B cell (primary cell): ENCODE measurements at regions not wholly inside any gene's neighbourhood (a gene's known extent, or its start where the extent isn't known, plus 50 kb on each side); places are given as distances from the start of the nearest gene placed in this dataset.

Experiments used
- ATAC-seq: fragments of 200-7000 bp; cut with Tn5 transposase; one replicate; pipeline ENCODE4 v1.10.0; 2021; ENCODE audit warnings: low read depth, mild to moderate bottlenecking, moderate number of reproducible peaks, moderate library complexity
- CTCF ChIA-PET: fragments of 350-600 bp; sonication (Branson Sonifier 250); formaldehyde crosslinking; loops from one replicate; lab custom pipeline; 2021; ENCODE audit warnings: antibody characterized with exemption, inconsistent platforms; lab: Charles Lee
- POLR2A ChIA-PET: fragments of 350-600 bp; sonication (Branson Sonifier 250); formaldehyde crosslinking; loops from one replicate; lab custom pipeline; 2021; ENCODE audit warnings: antibody characterized with exemption; lab: Charles Lee
- DNase-seq: peaks from one replicate; pipeline ENCODE4 v3.0.0; 2013
- H2AFZ ChIP-seq: 2 replicates; pipeline ENCODE4 v1.6.1; 2012; ENCODE audit warnings: mild to moderate bottlenecking, low read depth, low read length; ENCODE audit not compliant: insufficient read depth, poor library complexity, severe bottlenecking
- H3K27ac ChIP-seq, 2 donors: 1 replicate in 1 of 2; 2 replicates in 1 of 2; pipeline ENCODE4 v1.5.1; 2012 to 2013; ENCODE audit warnings: low read length in 2 of 2, mild to moderate bottlenecking in 2 of 2, moderate library complexity in 1 of 2
- H3K27me3 ChIP-seq, 4 experiments: fragments of 200-600 bp in 1 of 4; sonication (generic) in 1 of 4; replicated peaks in 1 of 4; 1 replicate in 2 of 4; 2 replicates in 2 of 4; pipeline versions ENCODE4 v1.6.1 to v1.7.0; 2013 to 2016; ENCODE audit warnings: low read length in 3 of 4, mild to moderate bottlenecking in 2 of 4, mixed read lengths in 1 of 4, moderate library complexity in 1 of 4; ENCODE audit not compliant: insufficient read depth in 4 of 4, control insufficient read depth in 3 of 4; ENCODE audit errors: control extremely low read depth in 1 of 4
- H3K36me3 ChIP-seq, 2 experiments: replicated peaks in 1 of 2; 1 replicate in 1 of 2; 2 replicates in 1 of 2; pipeline versions ENCODE4 v1.6.1 to v1.7.1; 2013; ENCODE audit warnings: low read length in 1 of 2; ENCODE audit not compliant: insufficient read depth in 2 of 2, control insufficient read depth in 1 of 2; ENCODE audit errors: control extremely low read depth in 1 of 2, extremely low read depth in 1 of 2
- H3K4me1 ChIP-seq, 2 donors: fragments of 200-600 bp in 1 of 2; sonication (generic) in 1 of 2; 1 replicate in 1 of 2; 2 replicates in 1 of 2; pipeline versions ENCODE4 v1.5.1 to v1.6.1; 2013 to 2017; ENCODE audit warnings: low read length in 2 of 2; ENCODE audit not compliant: control insufficient read depth in 2 of 2, insufficient read depth in 2 of 2
- H3K4me2 ChIP-seq: replicated peaks from 2 replicates; pipeline ENCODE3; 2012; ENCODE audit warnings: mild to moderate bottlenecking, low read depth, low read length; ENCODE audit not compliant: poor library complexity, severe bottlenecking
- H3K4me3 ChIP-seq, 5 experiments: fragments of 200-600 bp in 1 of 5; sonication (generic) in 1 of 5; 1 replicate in 3 of 5; 2 replicates in 2 of 5; pipeline versions ENCODE4 v1.5.1 to v1.7.0; 2011 to 2016; ENCODE audit warnings: low read length in 4 of 5, mild to moderate bottlenecking in 4 of 5, low read depth in 2 of 5, control low read depth in 1 of 5, moderate library complexity in 1 of 5; ENCODE audit not compliant: insufficient read depth in 1 of 5; ENCODE audit errors: control extremely low read depth in 1 of 5, extremely low read depth in 1 of 5
- H3K79me2 ChIP-seq: fragments of 200-600 bp; sonication (generic); one replicate; pipeline ENCODE4 v1.6.0; 2016; ENCODE audit warnings: low read length; ENCODE audit not compliant: control insufficient read depth, insufficient read depth
- H3K9ac ChIP-seq: fragments of 200-600 bp; sonication (generic); 2 replicates; pipeline ENCODE4 v1.6.1; 2017; ENCODE audit warnings: mild to moderate bottlenecking, low read length, moderate library complexity
- H3K9me3 ChIP-seq, 3 donors: one replicate each; pipeline versions ENCODE4 v1.6.1 to v1.7.1; 2013; ENCODE audit warnings: low read length in 2 of 3; ENCODE audit not compliant: control insufficient read depth in 2 of 3, insufficient read depth in 1 of 3; ENCODE audit errors: control extremely low read depth in 1 of 3
- H4K20me1 ChIP-seq: 2 replicates; pipeline ENCODE4 v1.6.0; 2012; ENCODE audit warnings: mild to moderate bottlenecking, low read length; ENCODE audit not compliant: insufficient read depth, control insufficient read depth, poor library complexity, severe bottlenecking
- H3K27ac Mint-ChIP-seq: one replicate; pipeline ENCODE4 v1.8.0; 2021; ENCODE audit warnings: mixed read lengths
- H3K27me3 Mint-ChIP-seq: one replicate; pipeline ENCODE4 v1.8.0; 2021; ENCODE audit warnings: mixed read lengths
- H3K4me1 Mint-ChIP-seq: one replicate; pipeline ENCODE4 v1.8.0; 2021; ENCODE audit warnings: mixed read lengths
- H3K4me3 Mint-ChIP-seq: one replicate; pipeline ENCODE4 v1.8.0; 2021; ENCODE audit warnings: mixed read lengths
- H3K9me3 Mint-ChIP-seq: one replicate; pipeline ENCODE4 v1.8.0; 2022; ENCODE audit warnings: mixed read lengths; ENCODE audit not compliant: insufficient read depth
- CTCF ChIP-seq: fragments of 200-600 bp; IDR thresholded peaks from one replicate; pipeline ENCODE4 v1.8.0; 2022; ENCODE audit warnings: antibody characterized with exemption, mild to moderate bottlenecking
- EZH2 ChIP-seq: IDR thresholded peaks from 2 replicates; pipeline ENCODE4 v1.6.1; 2012; ENCODE audit warnings: borderline replicate concordance, low read depth, mild to moderate bottlenecking, moderate library complexity, low read length; ENCODE audit not compliant: insufficient read depth, poor library complexity, severe bottlenecking
- WGBS: methylation state at CpG from one replicate; pipeline ENCODE4 v1.1.5; 2013; ENCODE audit warnings: missing lambda C conversion rate; ENCODE audit not compliant: insufficient coverage; 5-methylcytosine and 5-hydroxymethylcytosine counted together
- intact Hi-C: fragments of 100-400 bp; cut with micrococcal nuclease; formaldehyde crosslinking; loops from one replicate; pipeline ENCODE4 v1.10.0; 2022

- Histone ChIP-seq H4K20me1 (no peaks in the 10 kb centered on the region), H3K36me3 (no peaks in the 10 kb centered on the region), H3K27ac (no peak overlapping the region), H3K79me2 (no peaks in the 10 kb centered on the region), H3K27me3 (no peaks in the 10 kb centered on the region), H3K9ac (no peak overlapping the region), H3K4me2 (no peak overlapping the region), H3K9me3 (no peaks in the 10 kb centered on the region), H3K4me3 (no peak overlapping the region), H3K4me1 (no peaks in the 10 kb centered on the region), H2AFZ (no peak overlapping the region)
- H3K9me3 Mint-ChIP-seq = no peaks in the 10 kb centered on the region
- no peak overlapping the region for H3K27ac Mint-ChIP-seq
- DNase-seq (no peak), ATAC-seq (no peak)
- intact Hi-C loops = no loop called here
- H3K4me3 Mint-ChIP-seq = no peak overlapping the region
- H3K4me1 Mint-ChIP-seq = no peaks in the 10 kb centered on the region
- WGBS = no CpG with 5 or more reads among the region's 2 CpGs
- TF ChIP-seq CTCF = no peak
- no peak for TF ChIP-seq EZH2
- H3K27me3 Mint-ChIP-seq = no peaks in the 10 kb centered on the region
- ChIA-PET CTCF (no interaction called here), POLR2A (no interaction called here)
These were observed 614.1 kb downstream of the PCDH7 start for GRCh38 chr4:31334086-31334910.

- Histone ChIP-seq H3K36me3 (no peaks in the 10 kb centered on the region), H3K9me3 (peaks cover 0 to 4% (median 0%) of the 10 kb centered on the region in 3 donors), H3K4me1 (no peaks in the 10 kb centered on the region), H3K79me2 (no peaks in the 10 kb centered on the region), H3K27ac (no peak overlapping the region), H3K27me3 (no peaks in the 10 kb centered on the region), H3K4me2 (no peak overlapping the region), H3K4me3 (no peak overlapping the region), H4K20me1 (no peaks in the 10 kb centered on the region), H3K9ac (no peak overlapping the region), H2AFZ (no peak overlapping the region)
- Mint-ChIP-seq H3K9me3 (peaks cover 4% of the 10 kb centered on the region), H3K27me3 (no peaks in the 10 kb centered on the region), H3K4me3 (no peak overlapping the region), H3K27ac (no peak overlapping the region), H3K4me1 (no peaks in the 10 kb centered on the region)
- intact Hi-C loops = no loop called here
- ATAC-seq = no peak
- TF ChIP-seq CTCF (no peak), EZH2 (no peak)
- ChIA-PET CTCF (no interaction called here), POLR2A (no interaction called here)
- no peak for DNase-seq
These were observed 617.8 kb downstream of the PCDH7 start for GRCh38 chr4:31338000-31338399.
